Calu3 (cell line): ENCODE measurements at regions not wholly inside any gene's neighbourhood (a gene's known extent, or its start where the extent isn't known, plus 50 kb on each side); places are given as distances from the start of the nearest gene placed in this dataset.

Experiments used
- BruUV-seq: library from RNA; stranded (reverse); fragments of 400-500 nt; replicated peaks from 2 replicates; lab custom pipeline; 2021; lab: Mats Ljungman, UMichigan
- CTCF ChIA-PET: fragments of 300-600 bp; sonication (Branson Sonifier 250); formaldehyde crosslinking; loops from one replicate; lab custom pipeline; 2022; ENCODE audit warnings: antibody characterized with exemption; lab: Charles Lee
- DNase-seq: peaks from one replicate; pipeline ENCODE4 v3.0.0; 2022
- H3K27ac Mint-ChIP-seq: one replicate; pipeline ENCODE4 v1.8.0; 2022; ENCODE audit warnings: mixed read lengths; ENCODE audit not compliant: unreplicated experiment
- H3K27me3 Mint-ChIP-seq: one replicate; pipeline ENCODE4 v1.8.0; 2022; ENCODE audit warnings: mixed read lengths; ENCODE audit not compliant: unreplicated experiment
- H3K36me3 Mint-ChIP-seq: one replicate; pipeline ENCODE4 v1.8.0; 2022; ENCODE audit warnings: mild to moderate bottlenecking, moderate library complexity, mixed read lengths; ENCODE audit not compliant: insufficient read depth, unreplicated experiment
- H3K4me1 Mint-ChIP-seq: one replicate; pipeline ENCODE4 v1.8.0; 2022; ENCODE audit warnings: mild to moderate bottlenecking, low read depth, mixed read lengths; ENCODE audit not compliant: unreplicated experiment
- H3K4me3 Mint-ChIP-seq: one replicate; pipeline ENCODE4 v1.8.0; 2022; ENCODE audit warnings: mild to moderate bottlenecking, low read depth, moderate library complexity, mixed read lengths; ENCODE audit not compliant: unreplicated experiment
- H3K9me3 Mint-ChIP-seq: one replicate; pipeline ENCODE4 v1.8.0; 2022; ENCODE audit warnings: low read depth, mixed read lengths; ENCODE audit not compliant: unreplicated experiment
- CTCF ChIP-seq: fragments of 200-600 bp; IDR thresholded peaks from one replicate; pipeline ENCODE4 v1.8.0; 2022; ENCODE audit warnings: antibody characterized with exemption; ENCODE audit not compliant: unreplicated experiment
- intact Hi-C: fragments of 100-400 bp; cut with micrococcal nuclease; formaldehyde crosslinking; loops from one replicate; pipeline ENCODE4 v1.10.0; 2022; ENCODE audit not compliant: unreplicated experiment

DNA sequence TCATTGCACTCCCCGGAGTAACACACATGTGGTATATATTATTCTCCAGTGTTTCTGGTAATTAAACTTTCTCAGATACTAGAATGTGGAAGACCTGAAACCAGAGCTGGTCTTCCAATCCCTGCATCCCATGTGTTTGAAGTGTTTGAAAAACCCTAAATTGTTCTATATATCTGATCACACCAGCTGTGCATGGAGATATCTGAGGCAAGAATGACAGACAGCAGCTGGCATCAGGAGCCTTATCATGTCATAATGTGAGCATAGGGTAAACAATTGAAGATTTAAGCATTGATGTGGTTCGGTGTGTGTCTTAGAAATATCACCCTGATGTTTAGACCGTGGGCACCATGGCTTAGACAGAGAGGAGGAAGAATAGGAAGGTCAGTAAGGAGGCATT, 251.0 kb downstream of the CDH11 start:
- peaks cover 16% of the 10 kb centered on the region for H3K9me3 Mint-ChIP-seq
- no peak overlapping the region for H3K27ac Mint-ChIP-seq
- H3K36me3 Mint-ChIP-seq, result no peaks in the 10 kb centered on the region
- no peak for DNase-seq
- CTCF ChIA-PET, result no interaction called here
- intact Hi-C loops, result no loop called here
- no peaks in the 10 kb centered on the region for H3K4me1 Mint-ChIP-seq
- no peak for TF ChIP-seq CTCF
- no peaks in the 10 kb centered on the region for H3K27me3 Mint-ChIP-seq
- BruUV-seq, result no TSS peak
- H3K4me3 Mint-ChIP-seq, result no peak overlapping the region

DNA sequence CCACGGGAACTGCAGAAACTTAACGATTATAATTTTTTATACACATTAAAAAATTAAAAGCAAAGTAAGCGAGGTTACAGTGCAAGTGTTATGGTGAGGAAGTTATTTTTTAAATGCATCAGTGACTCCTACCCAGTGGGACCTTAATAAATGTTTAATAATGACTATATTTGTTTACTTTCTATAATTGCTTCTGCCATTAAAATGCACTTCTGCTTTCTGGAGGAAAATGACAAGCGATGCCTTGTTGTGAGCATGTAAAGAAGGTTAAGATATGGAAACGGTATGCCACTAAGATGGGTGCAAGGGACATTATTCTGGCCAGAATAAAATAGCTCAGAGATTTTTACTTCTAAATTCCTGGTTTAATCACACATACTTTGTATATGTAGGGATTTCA, 252.1 kb downstream of the CDH11 start:
- intact Hi-C loops, result no loop called here
- H3K9me3 Mint-ChIP-seq, result peaks cover 12% of the 10 kb centered on the region
- H3K4me3 Mint-ChIP-seq, result no peak overlapping the region
- CTCF ChIA-PET, result no interaction called here
- BruUV-seq, result no TSS peak
- no peaks in the 10 kb centered on the region for H3K4me1 Mint-ChIP-seq
- H3K36me3 Mint-ChIP-seq, result no peaks in the 10 kb centered on the region
- no peak for DNase-seq
- TF ChIP-seq CTCF, result no peak
- H3K27me3 Mint-ChIP-seq, result no peaks in the 10 kb centered on the region
- no peak overlapping the region for H3K27ac Mint-ChIP-seq

DNA sequence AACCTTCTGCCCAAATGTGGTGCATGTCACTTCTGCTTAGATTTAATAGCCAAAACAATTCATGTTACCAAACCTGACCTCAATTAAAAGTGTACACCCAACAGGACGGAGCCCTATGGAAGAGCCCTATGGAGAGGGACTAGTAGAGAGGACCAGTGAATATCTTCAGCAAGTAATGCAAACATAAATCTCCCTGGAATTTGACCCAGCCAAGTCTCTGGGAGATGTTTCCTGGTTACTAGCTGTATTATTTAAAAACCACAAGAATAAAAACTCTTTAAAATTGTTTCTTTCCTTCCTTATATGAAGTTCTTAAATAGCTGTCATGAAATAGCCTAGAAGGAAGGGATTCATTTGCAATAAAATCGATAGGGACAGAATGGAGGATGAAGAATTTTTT, 255.8 kb downstream of the CDH11 start:
- Mint-ChIP-seq H3K4me3 (no peak overlapping the region), H3K4me1 (no peaks in the 10 kb centered on the region), H3K27ac (no peak overlapping the region), H3K36me3 (no peaks in the 10 kb centered on the region), H3K9me3 (peaks cover 12% of the 10 kb centered on the region), H3K27me3 (no peaks in the 10 kb centered on the region)
- CTCF ChIA-PET, result no interaction called here
- intact Hi-C loops, result no loop called here
- DNase-seq, result no peak
- no TSS peak for BruUV-seq
- no peak for TF ChIP-seq CTCF

- intact Hi-C loops, result no loop called here
- Mint-ChIP-seq H3K9me3 (peaks cover 11% of the 10 kb centered on the region), H3K4me1 (no peaks in the 10 kb centered on the region), H3K27ac (no peak overlapping the region), H3K36me3 (no peaks in the 10 kb centered on the region), H3K4me3 (no peak overlapping the region), H3K27me3 (no peaks in the 10 kb centered on the region)
- DNase-seq, result no peak
- CTCF ChIA-PET, result no interaction called here
- no TSS peak for BruUV-seq
- no peak for TF ChIP-seq CTCF
Observed at GRCh38 chr16:64865069-64865696, 256.7 kb downstream of the CDH11 start.
